ENCODE measurements at regions not wholly inside any gene's neighbourhood (a gene's known extent, or its start where the extent isn't known, plus 50 kb on each side); places are given as distances from the start of the nearest gene placed in this dataset.

- Histone ChIP-seq H3K4me3 (ENCODE audit: low read depth, low read length) (no peak overlapping the region), H3K18ac (ENCODE audit: low read length) (no peak overlapping the region), H3K23ac (ENCODE audit: low read length) (no peak overlapping the region), H3K27me3 (ENCODE audit: insufficient read depth, low read length) (no peaks in the 10 kb centered on the region), H2AFZ (ENCODE audit: insufficient read depth, low read length, poor library complexity) (no peak overlapping the region), H4K8ac (ENCODE audit: low read depth, low read length) (no peak overlapping the region), H3K79me2 (ENCODE audit: control insufficient read depth, insufficient read depth, low read length, poor library complexity) (no peaks in the 10 kb centered on the region), H3K79me1 (ENCODE audit: low read length) (peaks cover 2% of the 10 kb centered on the region), H3K14ac (ENCODE audit: low read length) (no peak overlapping the region), H2AK5ac (ENCODE audit: low read length) (no peak overlapping the region), H3K27ac (ENCODE audit: low read depth, low read length) (no peak overlapping the region), H3K36me3 (ENCODE audit: control insufficient read depth in 1 of 2, insufficient read depth in 2 of 2, low read length in 2 of 2) (no peaks in the 10 kb centered on the region), H4K91ac (ENCODE audit: low read depth, low read length) (no peak overlapping the region), H3K4ac (ENCODE audit: low read depth, low read length) (no peak overlapping the region), H2BK12ac (ENCODE audit: low read length) (no peak overlapping the region), H3K4me1 (ENCODE audit: control insufficient read depth in 1 of 2, insufficient read depth in 2 of 2, low read length in 2 of 2) (no peaks in the 10 kb centered on the region), H3K9me3 (ENCODE audit: insufficient read depth, low read depth, low read length) (no peaks in the 10 kb centered on the region), H4K12ac (ENCODE audit: low read depth, low read length) (no peak overlapping the region), H2BK120ac (ENCODE audit: insufficient read depth, low read length, poor library complexity) (no peak overlapping the region), H3K9ac (ENCODE audit: low read length) (no peak overlapping the region), H3K4me2 (ENCODE audit: low read length) (no peak overlapping the region), H2BK5ac (ENCODE audit: low read depth, low read length, poor library complexity) (no peak overlapping the region)
- WGBS (ENCODE audit: extremely low coverage, insufficient coverage, insufficient read length): no CpG with 5 or more reads among the region's 4 CpGs
- peak; percentile 89 to 93 for DNase-seq
Observed at GRCh38 chr7:46927131-46927810, 654.6 kb downstream of the TNS3 start.

GRCh38 chr7:46916581-46916980 is 665.3 kb downstream of the TNS3 start:
- H4K12ac ChIP-seq (ENCODE audit: low read depth, low read length): no peak overlapping the region
- no peaks in the 10 kb centered on the region for H3K4me1 ChIP-seq (ENCODE audit: control insufficient read depth in 1 of 2, insufficient read depth in 2 of 2, low read length in 2 of 2)
- H3K23ac ChIP-seq (ENCODE audit: low read length): no peak overlapping the region
- no peak overlapping the region for H3K14ac ChIP-seq (ENCODE audit: low read length)
- H4K91ac ChIP-seq (ENCODE audit: low read depth, low read length): no peak overlapping the region
- no peak overlapping the region for H3K4me3 ChIP-seq (ENCODE audit: low read depth, low read length)
- H3K36me3 ChIP-seq (ENCODE audit: control insufficient read depth in 1 of 2, insufficient read depth in 2 of 2, low read length in 2 of 2): no peaks in the 10 kb centered on the region
- H3K9me3 ChIP-seq (ENCODE audit: insufficient read depth, low read depth, low read length): no peaks in the 10 kb centered on the region
- no peaks in the 10 kb centered on the region for H3K79me2 ChIP-seq (ENCODE audit: control insufficient read depth, insufficient read depth, low read length, poor library complexity)
- no peak overlapping the region for H3K27ac ChIP-seq (ENCODE audit: low read depth, low read length)
- H3K9ac ChIP-seq (ENCODE audit: low read length): no peak overlapping the region
- H3K4ac ChIP-seq (ENCODE audit: low read depth, low read length): no peak overlapping the region
- H3K27me3 ChIP-seq (ENCODE audit: insufficient read depth, low read length): no peaks in the 10 kb centered on the region
- H2BK12ac ChIP-seq (ENCODE audit: low read length): peak overlapping the region; percentile 49
- no peak overlapping the region for H2AFZ ChIP-seq (ENCODE audit: insufficient read depth, low read length, poor library complexity)
- no CpG with 5 or more reads among the region's 2 CpGs for WGBS (ENCODE audit: extremely low coverage, insufficient coverage, insufficient read length)
- H2BK120ac ChIP-seq (ENCODE audit: insufficient read depth, low read length, poor library complexity): no peak overlapping the region
- peak overlapping the region; percentile 38 for H4K8ac ChIP-seq (ENCODE audit: low read depth, low read length)
- no peak for DNase-seq
- peaks cover 2% of the 10 kb centered on the region for H3K79me1 ChIP-seq (ENCODE audit: low read length)
- H2BK5ac ChIP-seq (ENCODE audit: low read depth, low read length, poor library complexity): no peak overlapping the region
- H2AK5ac ChIP-seq (ENCODE audit: low read length): no peak overlapping the region
- H3K4me2 ChIP-seq (ENCODE audit: low read length): no peak overlapping the region
- no peak overlapping the region for H3K18ac ChIP-seq (ENCODE audit: low read length)

- Histone ChIP-seq H3K4ac (ENCODE audit: low read depth, low read length) (no peak overlapping the region), H3K9ac (ENCODE audit: low read length) (no peak overlapping the region), H3K4me2 (ENCODE audit: low read length) (no peak overlapping the region), H3K18ac (ENCODE audit: low read length) (no peak overlapping the region), H3K27me3 (ENCODE audit: insufficient read depth, low read length) (no peaks in the 10 kb centered on the region), H3K9me3 (ENCODE audit: insufficient read depth, low read depth, low read length) (no peaks in the 10 kb centered on the region), H2AFZ (ENCODE audit: insufficient read depth, low read length, poor library complexity) (no peak overlapping the region), H3K36me3 (ENCODE audit: control insufficient read depth in 1 of 2, insufficient read depth in 2 of 2, low read length in 2 of 2) (no peaks in the 10 kb centered on the region), H3K4me3 (ENCODE audit: low read depth, low read length) (no peak overlapping the region), H2BK5ac (ENCODE audit: low read depth, low read length, poor library complexity) (no peak overlapping the region), H2BK120ac (ENCODE audit: insufficient read depth, low read length, poor library complexity) (no peak overlapping the region), H4K8ac (ENCODE audit: low read depth, low read length) (no peak overlapping the region), H2BK12ac (ENCODE audit: low read length) (no peak overlapping the region), H3K14ac (ENCODE audit: low read length) (no peak overlapping the region), H3K4me1 (ENCODE audit: control insufficient read depth in 1 of 2, insufficient read depth in 2 of 2, low read length in 2 of 2) (peaks cover 0 to 3% of the 10 kb centered on the region in 2 experiments), H4K91ac (ENCODE audit: low read depth, low read length) (no peak overlapping the region), H4K12ac (ENCODE audit: low read depth, low read length) (no peak overlapping the region), H2AK5ac (ENCODE audit: low read length) (no peak overlapping the region), H3K79me2 (ENCODE audit: control insufficient read depth, insufficient read depth, low read length, poor library complexity) (no peaks in the 10 kb centered on the region), H3K27ac (ENCODE audit: low read depth, low read length) (no peak overlapping the region), H3K79me1 (ENCODE audit: low read length) (peaks cover 6% of the 10 kb centered on the region), H3K23ac (ENCODE audit: low read length) (no peak overlapping the region)
- DNase-seq: no peak
- WGBS (ENCODE audit: extremely low coverage, insufficient coverage, insufficient read length): no CpG with 5 or more reads among the region's 2 CpGs
Observed at GRCh38 chr7:46912692-46913091, 669.2 kb downstream of the TNS3 start.

- WGBS (ENCODE audit: extremely low coverage, insufficient coverage, insufficient read length): no CpG with 5 or more reads among the region's 7 CpGs
Observed at GRCh38 chr7:46909601-46910051, 672.3 kb downstream of the TNS3 start.

More at GRCh38 chr7:46909601-46910051, 672.3 kb downstream of the TNS3 start:
- no peak overlapping the region for H3K4ac ChIP-seq (ENCODE audit: low read depth, low read length)
- no peak overlapping the region for H3K4me2 ChIP-seq (ENCODE audit: low read length)
- no peaks in the 10 kb centered on the region for H3K9me3 ChIP-seq (ENCODE audit: insufficient read depth, low read depth, low read length)
- no peak overlapping the region for H3K23ac ChIP-seq (ENCODE audit: low read length)
- no peaks in the 10 kb centered on the region for H3K36me3 ChIP-seq (ENCODE audit: control insufficient read depth in 1 of 2, insufficient read depth in 2 of 2, low read length in 2 of 2)
- H3K14ac ChIP-seq (ENCODE audit: low read length): no peak overlapping the region
- H2BK5ac ChIP-seq (ENCODE audit: low read depth, low read length, poor library complexity): no peak overlapping the region
- no peaks in the 10 kb centered on the region for H3K79me2 ChIP-seq (ENCODE audit: control insufficient read depth, insufficient read depth, low read length, poor library complexity)
- no peak overlapping the region for H4K91ac ChIP-seq (ENCODE audit: low read depth, low read length)
- H2AK5ac ChIP-seq (ENCODE audit: low read length): no peak overlapping the region
- H3K9ac ChIP-seq (ENCODE audit: low read length): no peak overlapping the region
- peaks cover 4% of the 10 kb centered on the region for H3K79me1 ChIP-seq (ENCODE audit: low read length)
- H3K18ac ChIP-seq (ENCODE audit: low read length): no peak overlapping the region
- no peak for DNase-seq
- H4K8ac ChIP-seq (ENCODE audit: low read depth, low read length): no peak overlapping the region
- H2AFZ ChIP-seq (ENCODE audit: insufficient read depth, low read length, poor library complexity): no peak overlapping the region
- H2BK12ac ChIP-seq (ENCODE audit: low read length): no peak overlapping the region
- no peak overlapping the region for H3K4me3 ChIP-seq (ENCODE audit: low read depth, low read length)
- H3K27ac ChIP-seq (ENCODE audit: low read depth, low read length): no peak overlapping the region
- no peaks in the 10 kb centered on the region for H3K27me3 ChIP-seq (ENCODE audit: insufficient read depth, low read length)
- no peak overlapping the region for H4K12ac ChIP-seq (ENCODE audit: low read depth, low read length)
- no peak overlapping the region for H2BK120ac ChIP-seq (ENCODE audit: insufficient read depth, low read length, poor library complexity)
- peaks cover 0 to 3% of the 10 kb centered on the region in 2 experiments for H3K4me1 ChIP-seq (ENCODE audit: control insufficient read depth in 1 of 2, insufficient read depth in 2 of 2, low read length in 2 of 2)
